ENCODE measurements at regions not wholly inside any gene's neighbourhood (a gene's known extent, or its start where the extent isn't known, plus 50 kb on each side); places are given as distances from the start of the nearest gene placed in this dataset.

DNA sequence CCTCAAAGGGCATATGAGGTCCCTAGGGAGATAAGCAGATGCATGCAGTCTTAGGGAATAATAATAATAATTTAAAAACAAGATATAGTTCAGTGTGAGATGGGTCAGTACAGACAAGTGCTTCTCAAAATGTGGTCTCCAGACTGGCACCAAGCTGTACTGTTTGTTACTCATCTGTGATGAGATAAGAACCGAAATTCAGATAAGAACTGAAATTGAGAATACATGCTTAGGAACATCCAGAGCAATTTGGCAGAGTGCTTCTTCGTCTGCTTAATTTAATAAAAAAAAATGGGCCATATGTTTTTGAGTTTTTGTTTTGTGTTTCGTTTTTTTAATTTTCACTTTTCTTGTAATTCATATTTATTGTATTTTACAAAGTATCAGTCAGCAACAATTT lies 86.5 kb upstream of the SGCD start:
- Histone ChIP-seq H3K4me3 (no peak overlapping the region), H3K36me3 (no peaks in the 10 kb centered on the region), H3K9me3 (no peaks in the 10 kb centered on the region), H3K27ac (no peak overlapping the region), H3K27me3 (no peaks in the 10 kb centered on the region), H3K4me1 (no peaks in the 10 kb centered on the region)
- intact Hi-C loops (cut with DNase I), result no loop called here
- TF ChIP-seq, protein P1, sequence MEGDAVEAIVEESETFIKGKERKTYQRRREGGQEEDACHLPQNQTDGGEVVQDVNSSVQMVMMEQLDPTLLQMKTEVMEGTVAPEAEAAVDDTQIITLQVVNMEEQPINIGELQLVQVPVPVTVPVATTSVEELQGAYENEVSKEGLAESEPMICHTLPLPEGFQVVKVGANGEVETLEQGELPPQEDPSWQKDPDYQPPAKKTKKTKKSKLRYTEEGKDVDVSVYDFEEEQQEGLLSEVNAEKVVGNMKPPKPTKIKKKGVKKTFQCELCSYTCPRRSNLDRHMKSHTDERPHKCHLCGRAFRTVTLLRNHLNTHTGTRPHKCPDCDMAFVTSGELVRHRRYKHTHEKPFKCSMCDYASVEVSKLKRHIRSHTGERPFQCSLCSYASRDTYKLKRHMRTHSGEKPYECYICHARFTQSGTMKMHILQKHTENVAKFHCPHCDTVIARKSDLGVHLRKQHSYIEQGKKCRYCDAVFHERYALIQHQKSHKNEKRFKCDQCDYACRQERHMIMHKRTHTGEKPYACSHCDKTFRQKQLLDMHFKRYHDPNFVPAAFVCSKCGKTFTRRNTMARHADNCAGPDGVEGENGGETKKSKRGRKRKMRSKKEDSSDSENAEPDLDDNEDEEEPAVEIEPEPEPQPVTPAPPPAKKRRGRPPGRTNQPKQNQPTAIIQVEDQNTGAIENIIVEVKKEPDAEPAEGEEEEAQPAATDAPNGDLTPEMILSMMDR (IDR thresholded peaks at IDR 0.05), result no peak
- DNase-seq (no peak), ATAC-seq (no peak)

DNA sequence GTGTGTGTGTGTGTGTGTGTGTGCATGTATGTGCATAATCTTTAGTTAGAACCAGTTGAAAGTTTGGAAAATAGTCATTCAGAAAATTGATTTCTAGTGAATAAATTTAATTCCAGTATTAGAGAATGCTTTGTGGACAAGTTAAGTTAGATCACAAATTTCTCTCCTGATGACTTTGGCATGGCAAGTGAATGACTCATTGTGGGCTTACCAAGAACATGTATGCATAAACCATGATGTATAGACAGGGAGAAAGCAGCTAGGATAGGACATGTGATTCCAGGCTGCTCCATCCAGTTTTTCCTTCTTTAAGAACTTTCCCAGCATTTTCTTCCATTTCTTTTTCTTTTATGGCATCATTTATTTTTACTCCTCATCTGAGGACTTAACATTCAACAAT lies 85.7 kb upstream of the SGCD start:
- Histone ChIP-seq H3K4me1 (no peaks in the 10 kb centered on the region), H3K4me3 (no peak overlapping the region), H3K36me3 (no peaks in the 10 kb centered on the region), H3K27me3 (no peaks in the 10 kb centered on the region), H3K27ac (no peak overlapping the region), H3K9me3 (no peaks in the 10 kb centered on the region)
- no peak for ATAC-seq
- intact Hi-C loops (cut with DNase I), result no loop called here
- no peak for DNase-seq
- TF ChIP-seq, protein P1 (IDR thresholded peaks at IDR 0.05), result no peak

GRCh38 chr5:156245895-156246294 lies 81.1 kb upstream of the SGCD start:
- Histone ChIP-seq H3K4me1 (no peaks in the 10 kb centered on the region), H3K36me3 (no peaks in the 10 kb centered on the region), H3K4me3 (no peak overlapping the region), H3K27me3 (no peaks in the 10 kb centered on the region), H3K27ac (no peak overlapping the region), H3K9me3 (no peaks in the 10 kb centered on the region)
- intact Hi-C loops (cut with DNase I), result no loop called here
- ATAC-seq, result no peak
- TF ChIP-seq, protein P1 (IDR thresholded peaks at IDR 0.05), result no peak
- no peak for DNase-seq

- Histone ChIP-seq H3K4me3 (no peak overlapping the region), H3K27ac (no peak overlapping the region), H3K27me3 (no peaks in the 10 kb centered on the region), H3K36me3 (no peaks in the 10 kb centered on the region), H3K4me1 (no peaks in the 10 kb centered on the region), H3K9me3 (no peaks in the 10 kb centered on the region)
- no peak for ATAC-seq
- TF ChIP-seq, protein P1 (IDR thresholded peaks at IDR 0.05), result no peak
- intact Hi-C loops (cut with DNase I), result no loop called here
- DNase-seq, result no peak
Measured at GRCh38 chr5:156251076-156251475, 75.9 kb upstream of the SGCD start.

DNA sequence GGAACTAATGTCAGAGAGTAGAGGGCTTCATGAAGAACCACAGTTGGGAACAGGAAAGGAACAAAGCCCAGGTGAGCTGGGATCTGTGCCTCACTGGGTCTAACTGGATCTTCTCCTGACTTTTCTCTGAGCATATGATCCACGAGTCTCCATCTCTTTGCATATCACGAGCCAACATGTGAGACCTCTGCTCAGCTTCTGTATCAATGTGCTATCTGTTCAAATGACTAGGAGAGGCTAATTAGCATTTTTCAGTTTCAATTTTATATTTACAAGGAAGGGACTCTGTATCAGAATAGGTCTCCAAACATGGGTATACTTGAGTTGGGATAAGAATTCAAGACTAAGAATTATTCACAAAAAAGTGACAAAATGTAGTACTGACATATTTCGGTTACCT lies 73.8 kb upstream of the SGCD start:
- intact Hi-C loops (cut with DNase I), result no loop called here
- no peaks in the 10 kb centered on the region for H3K27me3 ChIP-seq
- DNase-seq, result no peak
- no peak for ATAC-seq
- no peak overlapping the region for H3K27ac ChIP-seq
- no peaks in the 10 kb centered on the region for H3K9me3 ChIP-seq
- TF ChIP-seq, protein P1 (IDR thresholded peaks at IDR 0.05), result no peak
- no peaks in the 10 kb centered on the region for H3K36me3 ChIP-seq
- no peak overlapping the region for H3K4me3 ChIP-seq
- H3K4me1 ChIP-seq, result no peaks in the 10 kb centered on the region

DNA sequence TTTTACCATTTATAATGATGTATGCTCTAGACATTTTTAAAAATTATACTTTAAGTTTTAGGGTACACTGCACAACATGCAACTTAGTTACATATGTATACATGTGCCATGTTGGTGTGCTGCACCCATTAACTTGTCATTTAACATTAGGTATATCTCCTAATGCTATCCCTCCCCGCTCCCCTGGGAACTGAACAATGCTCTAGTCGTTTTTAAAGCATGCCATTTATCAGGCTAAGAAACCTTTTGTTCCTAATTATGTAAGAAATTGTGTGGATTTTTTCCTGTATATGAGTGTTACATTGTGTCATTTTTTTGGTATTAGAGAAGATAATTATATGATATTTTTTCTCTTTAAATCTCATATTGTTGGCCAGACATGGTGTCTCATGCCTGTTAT lies 72.8 kb upstream of the SGCD start:
- TF ChIP-seq, protein P1 (IDR thresholded peaks at IDR 0.05), result no peak
- Histone ChIP-seq H3K27me3 (no peaks in the 10 kb centered on the region), H3K9me3 (no peaks in the 10 kb centered on the region), H3K4me3 (no peak overlapping the region), H3K36me3 (no peaks in the 10 kb centered on the region), H3K4me1 (no peaks in the 10 kb centered on the region), H3K27ac (no peak overlapping the region)
- intact Hi-C loops (cut with DNase I), result no loop called here
- ATAC-seq (no peak), DNase-seq (no peak)
